GM12873 (cell line): ENCODE measurements at regions not wholly inside any gene's neighbourhood (a gene's known extent, or its start where the extent isn't known, plus 50 kb on each side); places are given as distances from the start of the nearest gene placed in this dataset.

Experiments
- TF ChIP-seq, protein P1 (sequence below): IDR thresholded peaks from 2 replicates; pipeline ENCODE4 v1.5.1; 2012; ENCODE audit warnings: low read depth, mild to moderate bottlenecking, moderate library complexity, low read length, control low read depth; ENCODE audit not compliant: insufficient read depth; ENCODE audit errors: missing control alignments

DNA sequence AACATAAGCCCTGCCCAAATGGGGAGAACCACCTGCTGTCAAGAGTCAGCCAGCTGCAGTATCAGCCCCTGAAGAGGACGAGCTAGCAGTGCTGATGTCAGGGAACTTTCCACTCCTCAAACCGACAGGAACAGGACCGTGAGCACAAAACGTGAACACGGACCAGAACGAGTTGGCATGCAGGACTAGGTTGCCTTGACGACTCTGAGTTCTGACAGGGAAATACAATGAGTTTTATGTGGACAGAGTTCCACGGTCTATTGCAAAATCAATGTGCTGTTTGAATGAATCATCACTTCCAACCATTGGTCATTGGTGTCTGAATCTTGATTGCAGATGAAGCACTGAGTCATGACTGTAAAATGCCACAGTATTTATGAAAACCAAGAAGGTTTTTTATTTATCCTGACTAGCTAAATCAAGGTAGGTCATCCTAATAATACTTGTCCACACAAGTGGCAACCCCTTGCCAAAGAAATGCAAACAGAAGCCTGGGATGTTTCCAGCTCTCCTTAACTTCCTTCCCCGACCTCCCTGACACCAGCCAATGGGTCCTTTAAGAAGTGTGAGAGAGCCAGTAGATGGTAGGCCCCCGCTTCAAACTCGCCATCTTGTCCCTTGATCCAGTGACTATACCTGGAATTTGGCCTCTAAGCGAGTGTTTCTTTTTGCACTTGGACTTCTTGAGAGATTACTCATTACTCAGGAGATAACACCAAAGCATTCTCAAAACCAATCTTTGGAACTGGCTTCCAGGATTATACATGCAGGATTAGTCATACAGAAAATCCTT, 119.6 kb downstream of the ASB7 start:
- TF ChIP-seq, protein P1, sequence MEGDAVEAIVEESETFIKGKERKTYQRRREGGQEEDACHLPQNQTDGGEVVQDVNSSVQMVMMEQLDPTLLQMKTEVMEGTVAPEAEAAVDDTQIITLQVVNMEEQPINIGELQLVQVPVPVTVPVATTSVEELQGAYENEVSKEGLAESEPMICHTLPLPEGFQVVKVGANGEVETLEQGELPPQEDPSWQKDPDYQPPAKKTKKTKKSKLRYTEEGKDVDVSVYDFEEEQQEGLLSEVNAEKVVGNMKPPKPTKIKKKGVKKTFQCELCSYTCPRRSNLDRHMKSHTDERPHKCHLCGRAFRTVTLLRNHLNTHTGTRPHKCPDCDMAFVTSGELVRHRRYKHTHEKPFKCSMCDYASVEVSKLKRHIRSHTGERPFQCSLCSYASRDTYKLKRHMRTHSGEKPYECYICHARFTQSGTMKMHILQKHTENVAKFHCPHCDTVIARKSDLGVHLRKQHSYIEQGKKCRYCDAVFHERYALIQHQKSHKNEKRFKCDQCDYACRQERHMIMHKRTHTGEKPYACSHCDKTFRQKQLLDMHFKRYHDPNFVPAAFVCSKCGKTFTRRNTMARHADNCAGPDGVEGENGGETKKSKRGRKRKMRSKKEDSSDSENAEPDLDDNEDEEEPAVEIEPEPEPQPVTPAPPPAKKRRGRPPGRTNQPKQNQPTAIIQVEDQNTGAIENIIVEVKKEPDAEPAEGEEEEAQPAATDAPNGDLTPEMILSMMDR: no peak

DNA sequence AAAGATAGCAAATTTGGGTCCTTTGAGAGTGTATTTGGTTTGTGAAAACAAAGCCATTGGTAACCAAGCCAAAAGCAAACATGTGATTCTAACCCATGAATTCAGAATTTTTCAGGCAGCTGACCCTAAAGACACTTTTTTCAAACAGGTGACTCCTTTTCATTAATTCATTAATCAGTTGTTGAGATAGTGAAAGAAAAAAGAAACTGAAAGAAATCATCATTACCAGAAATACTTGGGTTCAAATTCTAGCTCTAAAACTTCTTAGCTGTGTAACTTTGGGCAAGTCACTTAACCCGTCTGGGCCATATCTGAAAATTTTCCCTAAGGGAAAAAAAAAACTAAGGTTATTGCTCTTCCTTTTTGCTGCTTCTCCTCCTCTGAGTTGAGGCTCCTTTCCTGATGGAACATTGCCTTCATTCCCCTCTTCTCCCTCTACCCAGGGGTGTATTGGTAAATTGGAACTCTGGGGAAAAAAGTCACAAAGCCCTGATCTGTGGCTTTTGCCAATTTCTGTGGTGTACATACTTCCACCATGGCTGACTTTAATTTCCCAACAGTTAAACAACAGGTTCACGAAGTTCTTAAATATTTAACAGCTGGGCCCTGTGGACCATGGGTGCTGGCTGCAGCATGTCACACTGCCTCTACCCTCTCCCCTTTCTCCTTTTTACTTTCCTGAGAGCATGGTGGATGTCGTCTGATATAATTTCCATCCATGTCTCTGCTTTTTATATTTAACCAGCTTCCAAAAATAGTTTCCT, 120.3 kb downstream of the ASB7 start:
- TF ChIP-seq, protein P1: no peak

DNA sequence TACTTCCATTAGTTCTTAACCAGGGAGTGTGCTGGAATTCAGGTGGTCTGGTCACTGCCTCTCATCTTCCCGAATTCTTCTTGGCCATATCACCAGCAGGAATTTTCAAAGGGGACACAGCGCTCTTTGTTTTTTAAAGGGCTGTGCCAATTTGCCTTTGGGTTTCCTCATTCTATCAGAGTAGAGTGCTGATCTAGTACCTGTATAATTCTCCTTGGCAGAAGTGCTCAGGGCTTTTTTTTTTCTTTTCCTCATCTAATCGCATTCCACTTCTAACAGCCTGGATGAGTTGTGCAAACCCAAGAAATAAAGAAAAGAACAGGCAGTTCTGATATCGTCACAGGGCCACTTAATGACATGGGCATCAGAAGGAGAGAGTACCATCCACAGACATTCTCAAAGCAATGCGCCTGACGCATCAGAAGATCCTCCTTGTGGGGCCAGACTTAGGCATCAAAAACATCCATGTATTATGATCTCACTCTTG, 121.0 kb downstream of the ASB7 start:
- TF ChIP-seq, protein P1: no peak

DNA sequence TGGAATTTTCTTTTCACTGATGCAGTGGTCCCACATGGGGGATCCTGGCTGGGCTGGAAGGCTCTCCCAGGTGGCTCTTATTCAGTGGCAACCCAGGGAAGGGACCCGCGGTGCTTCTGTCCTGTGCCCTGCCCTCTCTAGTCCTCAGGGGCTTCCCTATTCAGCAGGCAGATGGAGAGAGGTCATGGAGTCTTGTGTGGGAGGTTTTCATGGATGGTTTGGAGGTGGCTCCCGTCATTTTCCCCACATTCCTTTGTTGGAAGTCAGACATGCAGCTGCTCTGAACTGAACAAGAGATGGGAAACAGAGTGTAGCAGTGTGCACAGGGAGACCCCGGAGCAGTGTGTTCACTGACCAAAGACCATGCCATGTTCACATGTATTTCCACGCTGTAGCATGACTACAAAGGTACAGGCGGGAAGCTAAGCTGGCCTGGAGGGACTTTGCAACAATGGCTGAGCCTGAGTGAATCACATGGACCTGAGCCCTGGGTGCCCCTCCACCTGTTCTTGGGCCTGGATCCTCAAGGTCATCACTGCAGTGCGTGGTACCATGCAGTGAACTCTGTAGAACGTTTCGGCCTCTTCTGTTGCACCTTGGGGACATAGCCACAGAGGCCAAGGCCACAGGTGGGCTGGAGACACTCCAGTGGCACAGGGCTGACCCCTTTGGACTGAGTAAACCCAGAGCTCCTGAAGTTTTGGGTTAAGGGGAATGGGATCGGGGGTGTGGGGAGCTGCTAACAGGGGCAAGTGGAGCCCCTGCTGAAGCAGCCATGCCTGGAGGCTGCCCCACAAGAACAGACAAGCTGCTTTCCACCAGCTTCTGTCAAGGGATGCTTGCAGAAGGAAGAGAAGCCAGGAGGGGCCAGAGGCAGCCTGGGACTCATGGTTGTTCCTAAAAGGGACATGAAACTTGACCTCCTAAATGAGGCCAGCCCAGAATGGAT, 123.0 kb downstream of the ASB7 start:
- TF ChIP-seq, protein P1: no peak

DNA sequence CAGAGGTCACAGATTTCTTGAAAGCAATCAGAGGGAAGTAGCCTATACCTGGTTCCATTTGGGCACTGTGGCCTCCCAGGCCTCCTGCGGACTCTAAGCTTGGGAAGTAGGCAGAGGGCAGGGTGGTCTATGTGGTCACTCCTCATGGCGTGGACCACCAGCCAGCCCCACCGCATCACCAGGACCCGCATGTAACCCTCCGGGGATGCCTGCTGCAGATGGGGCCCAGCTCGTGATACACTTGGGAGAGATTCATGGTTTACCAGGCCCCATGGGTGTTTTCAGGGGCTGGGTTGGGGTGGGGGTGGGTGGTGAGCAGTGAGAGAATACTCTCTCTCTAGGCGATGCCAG, 123.7 kb downstream of the ASB7 start:
- TF ChIP-seq, protein P1: no peak

DNA sequence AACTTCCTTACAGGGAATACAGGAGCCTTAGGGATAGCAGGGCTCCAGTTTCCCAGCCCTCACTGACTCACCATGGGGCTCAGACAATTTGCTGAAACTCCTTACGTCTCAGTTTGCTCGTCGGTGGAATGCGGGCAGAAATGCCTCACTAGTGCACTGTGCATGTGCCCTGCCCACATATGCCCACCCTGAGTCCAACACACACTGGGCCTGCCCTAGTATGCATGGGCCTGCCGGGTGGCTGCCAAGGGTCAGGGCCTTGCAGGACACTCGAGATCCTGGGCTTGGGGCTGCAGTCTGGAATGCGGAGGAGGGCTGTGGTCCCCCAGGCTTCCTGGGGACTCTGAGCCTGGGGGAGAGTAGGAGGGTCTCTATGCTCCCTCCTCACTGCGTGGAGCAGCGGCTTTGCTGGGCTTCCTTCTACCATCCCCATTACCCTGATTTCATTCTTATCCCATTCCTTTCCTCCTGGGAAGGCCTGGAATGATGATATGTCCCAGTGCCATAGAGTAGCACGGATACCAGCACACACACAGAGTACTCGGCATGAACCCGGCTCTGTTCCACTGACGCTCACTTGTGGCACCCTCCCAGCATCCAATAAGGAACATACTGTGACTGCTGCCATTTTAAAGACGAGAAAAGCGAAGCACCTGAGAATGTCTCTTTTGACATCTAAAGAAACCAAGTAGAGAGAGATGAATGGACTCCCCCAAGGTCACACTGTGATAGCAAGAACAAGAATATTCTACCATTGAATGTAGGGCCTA, 124.2 kb downstream of the ASB7 start:
- TF ChIP-seq, protein P1: no peak
